ENCODE measurements at regions not wholly inside any gene's neighbourhood (a gene's known extent, or its start where the extent isn't known, plus 50 kb on each side); places are given as distances from the start of the nearest gene placed in this dataset.

- no peak for TF ChIP-seq CTCF (IDR thresholded peaks at IDR 0.05)
- no peaks in the 10 kb centered on the region for H3K27me3 Mint-ChIP-seq (ENCODE audit: low read depth)
- no peak for DNase-seq (ENCODE audit: low spot score)
- H3K4me3 Mint-ChIP-seq (ENCODE audit: unreplicated experiment) = no peak overlapping the region
- H3K36me3 Mint-ChIP-seq (ENCODE audit: low read depth) = no peaks in the 10 kb centered on the region
- peaks cover 7% of the 10 kb centered on the region for H3K4me1 Mint-ChIP-seq (ENCODE audit: low read depth)
- no peaks in the 10 kb centered on the region for H3K9me3 Mint-ChIP-seq (ENCODE audit: low read depth)
- H3K27ac Mint-ChIP-seq (ENCODE audit: unreplicated experiment) = no peak overlapping the region
Measured at GRCh38 chr3:17828388-17828787, 86.0 kb upstream of the TBC1D5 start.

GRCh38 chr3:17825298-17825697, 82.9 kb upstream of the TBC1D5 start:
- H3K4me1 Mint-ChIP-seq (ENCODE audit: low read depth) = peaks cover 8% of the 10 kb centered on the region
- H3K4me3 Mint-ChIP-seq (ENCODE audit: unreplicated experiment) = no peak overlapping the region
- no peaks in the 10 kb centered on the region for H3K9me3 Mint-ChIP-seq (ENCODE audit: low read depth)
- H3K27ac Mint-ChIP-seq (ENCODE audit: unreplicated experiment) = no peak overlapping the region
- H3K36me3 Mint-ChIP-seq (ENCODE audit: low read depth) = no peaks in the 10 kb centered on the region
- TF ChIP-seq CTCF (IDR thresholded peaks at IDR 0.05) = no peak
- DNase-seq (ENCODE audit: low spot score) = no peak
- H3K27me3 Mint-ChIP-seq (ENCODE audit: low read depth) = no peaks in the 10 kb centered on the region

GRCh38 chr3:17823816-17824215, 81.4 kb upstream of the TBC1D5 start:
- TF ChIP-seq CTCF (IDR thresholded peaks at IDR 0.05) = no peak
- Mint-ChIP-seq H3K36me3 (ENCODE audit: low read depth) (no peaks in the 10 kb centered on the region), H3K9me3 (ENCODE audit: low read depth) (no peaks in the 10 kb centered on the region), H3K4me3 (ENCODE audit: unreplicated experiment) (no peak overlapping the region), H3K27ac (ENCODE audit: unreplicated experiment) (no peak overlapping the region), H3K27me3 (ENCODE audit: low read depth) (no peaks in the 10 kb centered on the region), H3K4me1 (ENCODE audit: low read depth) (peaks cover 8% of the 10 kb centered on the region)
- no peak for DNase-seq (ENCODE audit: low spot score)

GRCh38 chr3:17823036-17823435, 80.6 kb upstream of the TBC1D5 start:
- Mint-ChIP-seq H3K4me3 (ENCODE audit: unreplicated experiment) (no peak overlapping the region), H3K9me3 (ENCODE audit: low read depth) (no peaks in the 10 kb centered on the region), H3K27ac (ENCODE audit: unreplicated experiment) (no peak overlapping the region), H3K27me3 (ENCODE audit: low read depth) (no peaks in the 10 kb centered on the region), H3K4me1 (ENCODE audit: low read depth) (peaks cover 8% of the 10 kb centered on the region), H3K36me3 (ENCODE audit: low read depth) (no peaks in the 10 kb centered on the region)
- DNase-seq (ENCODE audit: low spot score) = no peak
- TF ChIP-seq CTCF (IDR thresholded peaks at IDR 0.05) = no peak

- H3K36me3 Mint-ChIP-seq (ENCODE audit: low read depth) = no peaks in the 10 kb centered on the region
- H3K9me3 Mint-ChIP-seq (ENCODE audit: low read depth) = no peaks in the 10 kb centered on the region
- no peak overlapping the region for H3K4me3 Mint-ChIP-seq (ENCODE audit: unreplicated experiment)
- peaks cover 8% of the 10 kb centered on the region for H3K4me1 Mint-ChIP-seq (ENCODE audit: low read depth)
- H3K27me3 Mint-ChIP-seq (ENCODE audit: low read depth) = no peaks in the 10 kb centered on the region
- no peak for TF ChIP-seq CTCF (IDR thresholded peaks at IDR 0.05)
- DNase-seq (ENCODE audit: low spot score) = no peak
- H3K27ac Mint-ChIP-seq (ENCODE audit: unreplicated experiment) = no peak overlapping the region
Measured at GRCh38 chr3:17820704-17821103, 78.3 kb upstream of the TBC1D5 start.

Measured in chondrocyte (in vitro differentiated cells).